GM21576 (cell line): ENCODE measurements at regions not wholly inside any gene's neighbourhood (a gene's known extent, or its start where the extent isn't known, plus 50 kb on each side); places are given as distances from the start of the nearest gene placed in this dataset.
"Not testable (repeated sequence)": the region's sequence is repeated elsewhere in the genome, so short reads cannot be mapped to it uniquely, and the experiment has no call there.

Experiments
- ATAC-seq: cut with Tn5 transposase; IDR thresholded peaks from one replicate; pipeline ENCODE4 v1.9.1; 2021; ENCODE audit warnings: mild to moderate bottlenecking, moderate library complexity; ENCODE audit not compliant: unreplicated experiment

- no peak for ATAC-seq
Observed at GRCh38 chr4:138408758-138409157, 166.6 kb upstream of the SLC7A11 start.

- no peak for ATAC-seq
Observed at GRCh38 chr4:138407329-138407728, 165.2 kb upstream of the SLC7A11 start.

- ATAC-seq: no peak
Observed at GRCh38 chr4:138406876-138407275, 164.7 kb upstream of the SLC7A11 start.

- ATAC-seq: peak; percentile 65
Observed at GRCh38 chr4:138405934-138406567, 163.9 kb upstream of the SLC7A11 start.

GRCh38 chr4:138405466-138405891 is 163.3 kb upstream of the SLC7A11 start:
- ATAC-seq: peak; percentile 81

GRCh38 chr4:138404801-138405200 is 162.7 kb upstream of the SLC7A11 start:
- no peak for ATAC-seq

GRCh38 chr4:138404251-138404650 is 162.1 kb upstream of the SLC7A11 start:
- ATAC-seq: no peak

GRCh38 chr4:138401334-138401733 is 159.2 kb upstream of the SLC7A11 start:
- no peak for ATAC-seq

GRCh38 chr4:138400543-138400942 is 158.4 kb upstream of the SLC7A11 start:
- ATAC-seq: no peak

GRCh38 chr4:138400066-138400465 is 157.9 kb upstream of the SLC7A11 start:
- no peak for ATAC-seq

GRCh38 chr4:138399081-138399480 is 156.9 kb upstream of the SLC7A11 start:
- no peak for ATAC-seq

GRCh38 chr4:138398322-138398721 is 156.2 kb upstream of the SLC7A11 start:
- ATAC-seq: no peak

GRCh38 chr4:138393886-138394610 is 151.9 kb upstream of the SLC7A11 start:
- no peak for ATAC-seq

- peak; percentile 77 for ATAC-seq
Observed at GRCh38 chr4:138392751-138393308, 150.7 kb upstream of the SLC7A11 start.

- ATAC-seq: no peak
Observed at GRCh38 chr4:138389976-138390685, 148.0 kb upstream of the SLC7A11 start.

- ATAC-seq: no peak
Observed at GRCh38 chr4:138374947-138375346, 132.8 kb upstream of the SLC7A11 start.

- ATAC-seq: no peak
Observed at GRCh38 chr4:138367942-138368341, 125.8 kb upstream of the SLC7A11 start.

- not testable (repeated sequence) for ATAC-seq
Observed at GRCh38 chr4:138352446-138352845, 110.3 kb upstream of the SLC7A11 start.

- peak; percentile 37 for ATAC-seq
Observed at GRCh38 chr4:138348055-138348454, 105.9 kb upstream of the SLC7A11 start.

GRCh38 chr4:138347561-138347960 is 105.4 kb upstream of the SLC7A11 start:
- no peak for ATAC-seq

- no peak for ATAC-seq
Observed at GRCh38 chr4:138344851-138345250, 102.7 kb upstream of the SLC7A11 start.

- no peak for ATAC-seq
Observed at GRCh38 chr4:138344054-138344453, 101.9 kb upstream of the SLC7A11 start.
